Ovary (tissue), 3 donors: ENCODE measurements at regions not wholly inside any gene's neighbourhood (a gene's known extent, or its start where the extent isn't known, plus 50 kb on each side); places are given as distances from the start of the nearest gene placed in this dataset.

ENCODE experiments used
- CTCF ChIP-seq, 3 donors: fragments of 450-650 bp in 2 of 3; fragments of 200-600 bp in 1 of 3; IDR thresholded peaks; one replicate each; pipeline versions ENCODE4 v1.5.1 to v1.8.0; 2016 to 2022; ENCODE audit warnings: antibody characterized with exemption in 3 of 3, mild to moderate bottlenecking in 1 of 3
- EP300 ChIP-seq: sonication (generic); formaldehyde crosslinking; IDR thresholded peaks from one replicate; pipeline ENCODE4 v1.6.1; 2017; ENCODE audit warnings: antibody characterized with exemption
- POLR2A ChIP-seq: fragments of 450-650 bp; IDR thresholded peaks from one replicate; pipeline ENCODE4 v1.6.1; 2017; ENCODE audit warnings: antibody characterized with exemption, mild to moderate bottlenecking, moderate library complexity
- donor health status: DM: no; HTN: no; CAD: no.

GRCh38 chr2:194954218-194954617, 702.8 kb upstream of the SLC39A10 start:
- TF ChIP-seq EP300 (no peak), CTCF (IDR thresholded peaks at IDR 0.05) (no peak), POLR2A (no peak)
